Limb (tissue), 2 donors: ENCODE measurements at regions not wholly inside any gene's neighbourhood (a gene's known extent, or its start where the extent isn't known, plus 50 kb on each side); places are given as distances from the start of the nearest gene placed in this dataset.
"Not testable (repeated sequence)": the region's sequence is repeated elsewhere in the genome, so short reads cannot be mapped to it uniquely, and the experiment has no call there.

Source experiments
- DNase-seq, 2 donors: peaks; one replicate each; pipeline ENCODE4 v3.0.0-alpha.2; 2016; ENCODE audit errors: extremely low spot score in 2 of 2

GRCh38 chr4:78691971-78692821 lies 84.0 kb upstream of the BMP2K start:
- DNase-seq: no peak

GRCh38 chr4:78692822-78693170 lies 83.4 kb upstream of the BMP2K start:
- no peak for DNase-seq

GRCh38 chr4:78693777-78694456 lies 82.2 kb upstream of the BMP2K start:
- DNase-seq: no peak

GRCh38 chr4:78694457-78694787 lies 81.7 kb upstream of the BMP2K start:
- no peak for DNase-seq

GRCh38 chr4:78695910-78696309 lies 80.2 kb upstream of the BMP2K start:
- no peak for DNase-seq

- DNase-seq: no peak
Observed at GRCh38 chr4:78703079-78703478, 73.1 kb upstream of the BMP2K start.

GRCh38 chr4:78704317-78704716 lies 71.8 kb upstream of the BMP2K start:
- no peak for DNase-seq

GRCh38 chr4:78704981-78705683 lies 71.0 kb upstream of the BMP2K start:
- no peak for DNase-seq

- no peak for DNase-seq
Observed at GRCh38 chr4:78706302-78706701, 69.8 kb upstream of the BMP2K start.

GRCh38 chr4:78707268-78707667 lies 68.9 kb upstream of the BMP2K start:
- DNase-seq: no peak

- no peak for DNase-seq
Observed at GRCh38 chr4:78707793-78708192, 68.4 kb upstream of the BMP2K start.

GRCh38 chr4:78710536-78710935 lies 65.6 kb upstream of the BMP2K start:
- DNase-seq: no peak

GRCh38 chr4:78711676-78712075 lies 64.5 kb upstream of the BMP2K start:
- no peak for DNase-seq

GRCh38 chr4:78714598-78714997 lies 61.6 kb upstream of the BMP2K start:
- not testable (repeated sequence) for DNase-seq

GRCh38 chr4:78715372-78715771 lies 60.8 kb upstream of the BMP2K start:
- DNase-seq: not testable (repeated sequence)

- DNase-seq: not testable (repeated sequence)
Observed at GRCh38 chr4:78717712-78718111, 58.4 kb upstream of the BMP2K start.

- DNase-seq: no peak
Observed at GRCh38 chr4:78720204-78720603, 55.9 kb upstream of the BMP2K start.

GRCh38 chr4:78720994-78721677 lies 55.0 kb upstream of the BMP2K start:
- DNase-seq: no peak

GRCh38 chr4:78721747-78722146 lies 54.4 kb upstream of the BMP2K start:
- no peak for DNase-seq

- no peak for DNase-seq
Observed at GRCh38 chr4:78722320-78722719, 53.8 kb upstream of the BMP2K start.

- no peak for DNase-seq
Observed at GRCh38 chr4:78722878-78723277, 53.3 kb upstream of the BMP2K start.
